H9 (cell line): ENCODE measurements at regions not wholly inside any gene's neighbourhood (a gene's known extent, or its start where the extent isn't known, plus 50 kb on each side); places are given as distances from the start of the nearest gene placed in this dataset.

Source experiments
- DNase-seq: peaks from one replicate; pipeline ENCODE4 v3.0.0-alpha.2; 2017
- H2AFZ ChIP-seq: one replicate; pipeline ENCODE4 v1.6.1; 2013; ENCODE audit warnings: mild to moderate bottlenecking, low read length, control low read depth, moderate library complexity
- H2AK5ac ChIP-seq: 2 replicates; pipeline ENCODE4 v1.6.1; 2013; ENCODE audit warnings: low read length, control low read depth, mixed read lengths; ENCODE audit not compliant: insufficient read length
- H2BK120ac ChIP-seq: one replicate; pipeline ENCODE4 v1.6.1; 2013; ENCODE audit warnings: low read depth, mild to moderate bottlenecking, low read length, control low read depth, inconsistent platforms; ENCODE audit not compliant: poor library complexity, severe bottlenecking
- H2BK12ac ChIP-seq: 2 replicates; pipeline ENCODE4 v1.6.1; 2013; ENCODE audit warnings: low read length, control low read depth, mixed read lengths, low read depth; ENCODE audit not compliant: insufficient read length
- H2BK15ac ChIP-seq: 2 replicates; pipeline ENCODE4 v1.6.1; 2013; ENCODE audit warnings: low read depth, low read length, control low read depth
- H2BK20ac ChIP-seq: one replicate; pipeline ENCODE4 v1.6.1; 2013; ENCODE audit warnings: low read depth, mild to moderate bottlenecking, low read length, control low read depth, inconsistent platforms; ENCODE audit not compliant: poor library complexity, severe bottlenecking
- H2BK5ac ChIP-seq: 2 replicates; pipeline ENCODE4 v1.6.1; 2013; ENCODE audit warnings: low read length, control low read depth, mixed read lengths; ENCODE audit not compliant: insufficient read length
- H3K14ac ChIP-seq: 2 replicates; pipeline ENCODE4 v1.6.1; 2013; ENCODE audit warnings: low read length, control low read depth; ENCODE audit not compliant: insufficient read depth
- H3K18ac ChIP-seq: 2 replicates; pipeline ENCODE4 v1.6.1; 2013; ENCODE audit warnings: low read depth, mild to moderate bottlenecking, mixed read lengths, low read length, control low read depth; ENCODE audit not compliant: insufficient read length
- H3K23ac ChIP-seq: 2 replicates; pipeline ENCODE4 v1.6.1; 2013; ENCODE audit warnings: low read length, control low read depth, mixed read lengths, low read depth; ENCODE audit not compliant: insufficient read length
- H3K23me2 ChIP-seq: 2 replicates; pipeline ENCODE4 v1.6.1; 2013; ENCODE audit warnings: low read depth, mild to moderate bottlenecking, mixed read lengths, low read length, control low read depth; ENCODE audit not compliant: insufficient read length, poor library complexity, severe bottlenecking
- H3K27ac ChIP-seq: 2 replicates; pipeline ENCODE4 v1.5.1; 2013; ENCODE audit warnings: low read length, control low read depth, mixed read lengths, low read depth; ENCODE audit not compliant: insufficient read length
- H3K27me3 ChIP-seq: 2 replicates; pipeline ENCODE4 v1.6.1; 2013; ENCODE audit warnings: low read length, control low read depth, inconsistent platforms; ENCODE audit not compliant: insufficient read depth
- H3K4ac ChIP-seq: 2 replicates; pipeline ENCODE4 v1.6.1; 2013; ENCODE audit warnings: low read depth, mild to moderate bottlenecking, control low read depth, inconsistent platforms, low read length, moderate library complexity
- H3K4me1 ChIP-seq: 2 replicates; pipeline ENCODE4 v1.6.1; 2013; ENCODE audit warnings: low read length, control low read depth, inconsistent platforms; ENCODE audit not compliant: insufficient read depth
- H3K4me2 ChIP-seq: 2 replicates; pipeline ENCODE4 v1.6.1; 2013; ENCODE audit warnings: low read length, control low read depth, mixed read lengths; ENCODE audit not compliant: insufficient read length, insufficient read depth
- H3K56ac ChIP-seq: 2 replicates; pipeline ENCODE4 v1.6.1; 2013; ENCODE audit warnings: low read depth, mild to moderate bottlenecking, mixed read lengths, low read length, control low read depth; ENCODE audit not compliant: insufficient read length
- H3K79me1 ChIP-seq: 2 replicates; pipeline ENCODE4 v1.6.1; 2013; ENCODE audit warnings: low read depth, mild to moderate bottlenecking, moderate library complexity, low read length, control low read depth, inconsistent platforms; ENCODE audit not compliant: insufficient read depth, poor library complexity, severe bottlenecking
- H3K79me2 ChIP-seq: 2 replicates; pipeline ENCODE4 v1.6.1; 2013; ENCODE audit warnings: low read length, control low read depth, inconsistent platforms; ENCODE audit not compliant: insufficient read depth
- H3K9ac ChIP-seq: 2 replicates; pipeline ENCODE4 v1.6.1; 2013; ENCODE audit warnings: low read length, control low read depth, mixed read lengths; ENCODE audit not compliant: insufficient read length; ENCODE audit errors: extremely low read depth
- H3K9me3 ChIP-seq: one replicate; pipeline ENCODE4 v1.6.1; 2013; ENCODE audit warnings: low read depth, low read length, inconsistent platforms; ENCODE audit not compliant: control insufficient read depth
- H3T11ph ChIP-seq: one replicate; pipeline ENCODE4 v1.6.1; 2013; ENCODE audit warnings: mild to moderate bottlenecking, low read length, control low read depth, inconsistent platforms
- H4K20me1 ChIP-seq: one replicate; pipeline ENCODE4 v1.6.1; 2013; ENCODE audit not compliant: control insufficient read depth, insufficient read length, insufficient read depth
- H4K5ac ChIP-seq: 2 replicates; pipeline ENCODE4 v1.6.1; 2013; ENCODE audit warnings: low read depth, mild to moderate bottlenecking, mixed read lengths, low read length, control low read depth; ENCODE audit not compliant: insufficient read length
- H4K8ac ChIP-seq: replicated peaks from 2 replicates; pipeline ENCODE4 v1.6.1; 2013; ENCODE audit warnings: low read length, control low read depth, mixed read lengths, low read depth; ENCODE audit not compliant: insufficient read length
- H4K91ac ChIP-seq: 2 replicates; pipeline ENCODE4 v1.6.1; 2013; ENCODE audit warnings: low read depth, mild to moderate bottlenecking, moderate library complexity, mixed read lengths, low read length, control low read depth; ENCODE audit not compliant: insufficient read length
- H3K27ac Mint-ChIP-seq, 3 experiments: 2 replicates in 2 of 3; 3 replicates in 1 of 3; pipeline ENCODE4 v1.8.0; 2020 to 2021; ENCODE audit warnings: mixed read lengths in 3 of 3, mild to moderate bottlenecking in 1 of 3, moderate library complexity in 1 of 3
- H3K27me3 Mint-ChIP-seq: 2 replicates; pipeline ENCODE4 v1.8.0; 2021; ENCODE audit warnings: low read depth, mild to moderate bottlenecking, moderate library complexity, mixed read lengths
- H3K36me3 Mint-ChIP-seq, 3 experiments: 2 replicates in 2 of 3; 3 replicates in 1 of 3; pipeline ENCODE4 v1.8.0; 2020 to 2021; ENCODE audit warnings: low read depth in 3 of 3, mixed read lengths in 3 of 3; ENCODE audit not compliant: insufficient read depth in 1 of 3
- H3K4me1 Mint-ChIP-seq, 2 experiments: 2 replicates each; pipeline ENCODE4 v1.8.0; 2020; ENCODE audit warnings: mixed read lengths in 2 of 2
- H3K4me3 Mint-ChIP-seq, 2 experiments: 2 replicates in 1 of 2; 3 replicates in 1 of 2; pipeline ENCODE4 v1.8.0; 2020 to 2021; ENCODE audit warnings: mild to moderate bottlenecking in 2 of 2, mixed read lengths in 2 of 2, moderate library complexity in 1 of 2
- H3K9me3 Mint-ChIP-seq, 2 experiments: 2 replicates in 1 of 2; 3 replicates in 1 of 2; pipeline ENCODE4 v1.8.0; 2020; ENCODE audit warnings: mild to moderate bottlenecking in 2 of 2, mixed read lengths in 2 of 2, moderate library complexity in 1 of 2
- CTCF ChIP-seq: fragments of 200-600 bp; sonication (generic); conservative IDR thresholded peaks from 3 replicates; pipeline ENCODE4 v1.8.0; 2021; ENCODE audit warnings: antibody characterized with exemption, mild to moderate bottlenecking
- WGBS: extraction: QIAGEN DNeasy Blood & Tissue Kit; methylation state at CpG from one replicate; pipeline ENCODE4 v1.1.7; 2013; ENCODE audit warnings: missing lambda C conversion rate, low lambda C conversion rate, mixed read lengths; ENCODE audit not compliant: insufficient read length; ENCODE audit errors: extremely low coverage; 5-methylcytosine and 5-hydroxymethylcytosine counted together

GRCh38 chr20:11190741-11191140 is 516.9 kb upstream of the JAG1 start:
- Histone ChIP-seq H4K91ac (no peak overlapping the region), H3K14ac (no peak overlapping the region), H2BK5ac (no peak overlapping the region), H3K4ac (no peak overlapping the region), H4K8ac (no peak overlapping the region), H3K79me2 (no peaks in the 10 kb centered on the region), H2BK15ac (no peak overlapping the region), H3T11ph (no peak overlapping the region), H3K79me1 (no peaks in the 10 kb centered on the region), H2AFZ (no peak overlapping the region), H3K4me1 (no peaks in the 10 kb centered on the region), H3K56ac (no peak overlapping the region), H3K4me2 (no peak overlapping the region), H3K27ac (no peak overlapping the region), H4K5ac (no peak overlapping the region), H3K23ac (no peak overlapping the region), H2BK120ac (no peak overlapping the region), H2AK5ac (no peak overlapping the region), H2BK12ac (no peak overlapping the region), H3K9me3 (no peaks in the 10 kb centered on the region), H3K18ac (no peak overlapping the region), H3K27me3 (no peaks in the 10 kb centered on the region), H4K20me1 (no peaks in the 10 kb centered on the region), H2BK20ac (no peak overlapping the region), H3K9ac (no peak overlapping the region), H3K23me2 (no peaks in the 10 kb centered on the region)
- whole genome bisulfite sequencing, result no CpG with 5 or more reads among the region's 2 CpGs
- H3K27me3 Mint-ChIP-seq, result no peaks in the 10 kb centered on the region
- no peaks in the 10 kb centered on the region for H3K9me3 Mint-ChIP-seq
- no peak overlapping the region for H3K4me3 Mint-ChIP-seq
- H3K27ac Mint-ChIP-seq, result peak overlapping the region in 1 of 3 experiments; percentile 34; a peak in 2 of 7 replicates
- no peaks in the 10 kb centered on the region for H3K36me3 Mint-ChIP-seq
- no peaks in the 10 kb centered on the region for H3K4me1 Mint-ChIP-seq
- no peak for TF ChIP-seq CTCF
- no peak for DNase-seq
